ENCODE measurements at regions not wholly inside any gene's neighbourhood (a gene's known extent, or its start where the extent isn't known, plus 50 kb on each side); places are given as distances from the start of the nearest gene placed in this dataset.
"Not testable (repeated sequence)": the region's sequence is repeated elsewhere in the genome, so short reads cannot be mapped to it uniquely, and the experiment has no call there.

- TF ChIP-seq ZNF462 (CRISPR knock-in tag; IDR thresholded peaks at IDR 0.05) (no peak), EZH2 (IDR thresholded peaks at IDR 0.05; ENCODE audit: low read depth, unreplicated experiment) (no peak), NANOG (IDR thresholded peaks at IDR 0.05; ENCODE audit: borderline replicate concordance) (no peak), CTCF (conservative IDR thresholded peaks at IDR 0.05; ENCODE audit: low read depth in 2 of 2) (no peak), STAT1 (IDR thresholded peaks at IDR 0.05; ENCODE audit: unreplicated experiment) (no peak), CREB1 (CRISPR knock-in tag; IDR thresholded peaks at IDR 0.05; ENCODE audit: low read depth) (no peak)
- TF ChIP-seq, protein P1, sequence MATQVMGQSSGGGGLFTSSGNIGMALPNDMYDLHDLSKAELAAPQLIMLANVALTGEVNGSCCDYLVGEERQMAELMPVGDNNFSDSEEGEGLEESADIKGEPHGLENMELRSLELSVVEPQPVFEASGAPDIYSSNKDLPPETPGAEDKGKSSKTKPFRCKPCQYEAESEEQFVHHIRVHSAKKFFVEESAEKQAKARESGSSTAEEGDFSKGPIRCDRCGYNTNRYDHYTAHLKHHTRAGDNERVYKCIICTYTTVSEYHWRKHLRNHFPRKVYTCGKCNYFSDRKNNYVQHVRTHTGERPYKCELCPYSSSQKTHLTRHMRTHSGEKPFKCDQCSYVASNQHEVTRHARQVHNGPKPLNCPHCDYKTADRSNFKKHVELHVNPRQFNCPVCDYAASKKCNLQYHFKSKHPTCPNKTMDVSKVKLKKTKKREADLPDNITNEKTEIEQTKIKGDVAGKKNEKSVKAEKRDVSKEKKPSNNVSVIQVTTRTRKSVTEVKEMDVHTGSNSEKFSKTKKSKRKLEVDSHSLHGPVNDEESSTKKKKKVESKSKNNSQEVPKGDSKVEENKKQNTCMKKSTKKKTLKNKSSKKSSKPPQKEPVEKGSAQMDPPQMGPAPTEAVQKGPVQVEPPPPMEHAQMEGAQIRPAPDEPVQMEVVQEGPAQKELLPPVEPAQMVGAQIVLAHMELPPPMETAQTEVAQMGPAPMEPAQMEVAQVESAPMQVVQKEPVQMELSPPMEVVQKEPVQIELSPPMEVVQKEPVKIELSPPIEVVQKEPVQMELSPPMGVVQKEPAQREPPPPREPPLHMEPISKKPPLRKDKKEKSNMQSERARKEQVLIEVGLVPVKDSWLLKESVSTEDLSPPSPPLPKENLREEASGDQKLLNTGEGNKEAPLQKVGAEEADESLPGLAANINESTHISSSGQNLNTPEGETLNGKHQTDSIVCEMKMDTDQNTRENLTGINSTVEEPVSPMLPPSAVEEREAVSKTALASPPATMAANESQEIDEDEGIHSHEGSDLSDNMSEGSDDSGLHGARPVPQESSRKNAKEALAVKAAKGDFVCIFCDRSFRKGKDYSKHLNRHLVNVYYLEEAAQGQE (IDR thresholded peaks at IDR 0.05; ENCODE audit: unreplicated experiment), result no peak
Measured at GRCh38 chr4:58825278-58825677, 1715.1 kb upstream of the IGFBP7 start (continued).

DNA sequence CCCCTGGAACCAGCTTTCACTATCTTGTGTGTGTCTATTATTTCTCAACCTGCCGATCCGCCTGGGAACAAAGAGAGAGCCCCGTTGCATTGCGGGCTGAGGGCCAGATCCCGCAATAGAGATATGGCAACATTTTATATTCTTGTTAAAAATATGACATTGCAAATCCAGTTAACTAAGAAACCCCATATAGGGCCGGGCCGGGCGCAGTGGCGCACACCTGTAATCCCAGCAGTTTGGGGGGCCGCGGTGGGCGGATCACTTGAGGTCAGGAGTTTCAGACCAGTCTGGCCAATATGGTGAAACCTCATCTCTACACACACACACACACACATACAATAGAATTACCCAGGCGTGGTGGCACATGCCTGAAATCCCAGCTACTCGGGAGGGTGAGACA is 1708.4 kb upstream of the IGFBP7 start:
- DNase-seq (ENCODE audit: low spot score); H3K27ac ChIP-seq (ENCODE audit: low read depth); ATAC-seq; H3K4me2 ChIP-seq; H3K4me3 Mint-ChIP-seq; H3K4me1 ChIP-seq (ENCODE audit: insufficient read depth); H3K36me3 Mint-ChIP-seq (ENCODE audit: low read depth); H3K27me3 Mint-ChIP-seq (ENCODE audit: insufficient read depth, low read depth, poor library complexity); H3K9me2 ChIP-seq (ENCODE audit: insufficient read depth); H3K79me2 ChIP-seq (replicated peaks; ENCODE audit: insufficient read depth); H3K36me3 ChIP-seq (ENCODE audit: insufficient read depth); H3K4me3 ChIP-seq; H3K27ac Mint-ChIP-seq; H3F3A ChIP-seq (replicated peaks; ENCODE audit: low read depth); H4K20me1 ChIP-seq (replicated peaks; ENCODE audit: insufficient read depth); H3K9me3 Mint-ChIP-seq; H3K4me1 Mint-ChIP-seq; H3K27me3 ChIP-seq (ENCODE audit: insufficient read depth): not testable (repeated sequence)
- peak overlapping the region; percentile 12; the same call in 1 of the 2 replicates for H2AFZ ChIP-seq

Measured in GM23338 (cell line).